ENCODE measurements at regions not wholly inside any gene's neighbourhood (a gene's known extent, or its start where the extent isn't known, plus 50 kb on each side); places are given as distances from the start of the nearest gene placed in this dataset.

- TF ChIP-seq MYBL2 (IDR thresholded peaks at IDR 0.05; ENCODE audit: low read depth) (no peak), MYBL2 (CRISPR knock-in tag; IDR thresholded peaks at IDR 0.05; ENCODE audit: borderline replicate concordance) (no peak), TCF7L2 (IDR thresholded peaks at IDR 0.05; ENCODE audit: low read depth, low read length) (no peak), NR1H2 (CRISPR knock-in tag; IDR thresholded peaks at IDR 0.05) (no peak), CBFB (CRISPR knock-in tag; IDR thresholded peaks at IDR 0.05) (no peak), TEAD2 (tag; IDR thresholded peaks at IDR 0.05) (no peak), CHD2 (IDR thresholded peaks at IDR 0.05; ENCODE audit: low read depth, low read length) (no peak), ZNF695 (CRISPR knock-in tag; IDR thresholded peaks at IDR 0.05) (no peak), KDM1A (IDR thresholded peaks at IDR 0.05) (no peak), KDM4B (IDR thresholded peaks at IDR 0.05; ENCODE audit: borderline replicate concordance in 2 of 2, low read depth in 1 of 2) (no peak), RERE (CRISPR knock-in tag; IDR thresholded peaks at IDR 0.05; ENCODE audit: borderline replicate concordance) (no peak), ZBTB8A (IDR thresholded peaks at IDR 0.05; ENCODE audit: partially characterized antibody) (no peak), USF1 (CRISPR knock-in tag; IDR thresholded peaks at IDR 0.05) (no peak)
- TF ChIP-seq, protein P1, sequence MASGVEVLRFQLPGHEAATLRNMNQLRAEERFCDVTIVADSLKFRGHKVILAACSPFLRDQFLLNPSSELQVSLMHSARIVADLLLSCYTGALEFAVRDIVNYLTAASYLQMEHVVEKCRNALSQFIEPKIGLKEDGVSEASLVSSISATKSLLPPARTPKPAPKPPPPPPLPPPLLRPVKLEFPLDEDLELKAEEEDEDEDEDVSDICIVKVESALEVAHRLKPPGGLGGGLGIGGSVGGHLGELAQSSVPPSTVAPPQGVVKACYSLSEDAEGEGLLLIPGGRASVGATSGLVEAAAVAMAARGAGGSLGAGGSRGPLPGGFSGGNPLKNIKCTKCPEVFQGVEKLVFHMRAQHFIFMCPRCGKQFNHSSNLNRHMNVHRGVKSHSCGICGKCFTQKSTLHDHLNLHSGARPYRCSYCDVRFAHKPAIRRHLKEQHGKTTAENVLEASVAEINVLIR (CRISPR knock-in tag; IDR thresholded peaks at IDR 0.05): no peak
- TF ChIP-seq, protein P2, sequence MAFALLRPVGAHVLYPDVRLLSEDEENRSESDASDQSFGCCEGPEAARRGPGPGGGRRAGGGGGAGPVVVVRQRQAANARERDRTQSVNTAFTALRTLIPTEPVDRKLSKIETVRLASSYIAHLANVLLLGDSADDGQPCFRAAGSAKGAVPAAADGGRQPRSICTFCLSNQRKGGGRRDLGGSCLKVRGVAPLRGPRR (CRISPR knock-in tag; IDR thresholded peaks at IDR 0.05): no peak
- TF ChIP-seq, protein P3, sequence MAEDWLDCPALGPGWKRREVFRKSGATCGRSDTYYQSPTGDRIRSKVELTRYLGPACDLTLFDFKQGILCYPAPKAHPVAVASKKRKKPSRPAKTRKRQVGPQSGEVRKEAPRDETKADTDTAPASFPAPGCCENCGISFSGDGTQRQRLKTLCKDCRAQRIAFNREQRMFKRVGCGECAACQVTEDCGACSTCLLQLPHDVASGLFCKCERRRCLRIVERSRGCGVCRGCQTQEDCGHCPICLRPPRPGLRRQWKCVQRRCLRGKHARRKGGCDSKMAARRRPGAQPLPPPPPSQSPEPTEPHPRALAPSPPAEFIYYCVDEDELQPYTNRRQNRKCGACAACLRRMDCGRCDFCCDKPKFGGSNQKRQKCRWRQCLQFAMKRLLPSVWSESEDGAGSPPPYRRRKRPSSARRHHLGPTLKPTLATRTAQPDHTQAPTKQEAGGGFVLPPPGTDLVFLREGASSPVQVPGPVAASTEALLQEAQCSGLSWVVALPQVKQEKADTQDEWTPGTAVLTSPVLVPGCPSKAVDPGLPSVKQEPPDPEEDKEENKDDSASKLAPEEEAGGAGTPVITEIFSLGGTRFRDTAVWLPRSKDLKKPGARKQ (CRISPR knock-in tag; IDR thresholded peaks at IDR 0.05): no peak
- TF ChIP-seq, protein P4, sequence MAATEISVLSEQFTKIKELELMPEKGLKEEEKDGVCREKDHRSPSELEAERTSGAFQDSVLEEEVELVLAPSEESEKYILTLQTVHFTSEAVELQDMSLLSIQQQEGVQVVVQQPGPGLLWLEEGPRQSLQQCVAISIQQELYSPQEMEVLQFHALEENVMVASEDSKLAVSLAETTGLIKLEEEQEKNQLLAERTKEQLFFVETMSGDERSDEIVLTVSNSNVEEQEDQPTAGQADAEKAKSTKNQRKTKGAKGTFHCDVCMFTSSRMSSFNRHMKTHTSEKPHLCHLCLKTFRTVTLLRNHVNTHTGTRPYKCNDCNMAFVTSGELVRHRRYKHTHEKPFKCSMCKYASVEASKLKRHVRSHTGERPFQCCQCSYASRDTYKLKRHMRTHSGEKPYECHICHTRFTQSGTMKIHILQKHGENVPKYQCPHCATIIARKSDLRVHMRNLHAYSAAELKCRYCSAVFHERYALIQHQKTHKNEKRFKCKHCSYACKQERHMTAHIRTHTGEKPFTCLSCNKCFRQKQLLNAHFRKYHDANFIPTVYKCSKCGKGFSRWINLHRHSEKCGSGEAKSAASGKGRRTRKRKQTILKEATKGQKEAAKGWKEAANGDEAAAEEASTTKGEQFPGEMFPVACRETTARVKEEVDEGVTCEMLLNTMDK (IDR thresholded peaks at IDR 0.05; ENCODE audit: borderline replicate concordance, insufficient read depth, low read depth, low read length, poor library complexity, severe bottlenecking): no peak
Observed at GRCh38 chr6:3939964-3940363, 90.8 kb downstream of the FAM50B start (continued).
